ENCODE measurements at regions not wholly inside any gene's neighbourhood (a gene's known extent, or its start where the extent isn't known, plus 50 kb on each side); places are given as distances from the start of the nearest gene placed in this dataset.

- Histone ChIP-seq H3K4me1 (ENCODE audit: insufficient read depth, low read length) (no peaks in the 10 kb centered on the region), H3K23ac (ENCODE audit: insufficient read length, low read depth, low read length) (no peak overlapping the region), H2BK12ac (ENCODE audit: insufficient read length, low read depth, low read length) (no peak overlapping the region), H2AK5ac (ENCODE audit: insufficient read length, low read length) (no peak overlapping the region), H3K27ac (ENCODE audit: insufficient read length, low read depth, low read length) (no peak overlapping the region), H4K5ac (ENCODE audit: insufficient read length, low read depth, low read length) (no peak overlapping the region), H3K9ac (ENCODE audit: extremely low read depth, insufficient read length, low read length) (no peak overlapping the region), H4K91ac (ENCODE audit: insufficient read length, low read depth, low read length) (no peak overlapping the region), H3K9me3 (ENCODE audit: control insufficient read depth, low read depth, low read length) (no peaks in the 10 kb centered on the region), H2BK5ac (ENCODE audit: insufficient read length, low read length) (no peak overlapping the region), H3K18ac (ENCODE audit: insufficient read length, low read depth, low read length) (no peak overlapping the region), H2BK15ac (ENCODE audit: low read depth, low read length) (no peak overlapping the region), H2AFZ (ENCODE audit: low read length) (no peak overlapping the region), H3K14ac (ENCODE audit: insufficient read depth, low read length) (no peak overlapping the region), H3K23me2 (ENCODE audit: insufficient read length, low read depth, low read length, poor library complexity, severe bottlenecking) (no peaks in the 10 kb centered on the region), H2BK120ac (ENCODE audit: low read depth, low read length, poor library complexity, severe bottlenecking) (no peak overlapping the region), H3K4ac (ENCODE audit: low read depth, low read length) (no peak overlapping the region), H3K56ac (ENCODE audit: insufficient read length, low read depth, low read length) (no peak overlapping the region), H3T11ph (ENCODE audit: low read length) (no peak overlapping the region), H4K20me1 (ENCODE audit: control insufficient read depth, insufficient read depth, insufficient read length) (no peaks in the 10 kb centered on the region), H2BK20ac (ENCODE audit: low read depth, low read length, poor library complexity, severe bottlenecking) (no peak overlapping the region), H4K8ac (replicated peaks; ENCODE audit: insufficient read length, low read depth, low read length) (no peak overlapping the region), H3K79me2 (ENCODE audit: insufficient read depth, low read length) (no peaks in the 10 kb centered on the region), H3K27me3 (ENCODE audit: insufficient read depth, low read length) (peaks cover 35% of the 10 kb centered on the region), H3K79me1 (ENCODE audit: insufficient read depth, low read depth, low read length, poor library complexity, severe bottlenecking) (no peaks in the 10 kb centered on the region), H3K4me2 (ENCODE audit: insufficient read depth, insufficient read length, low read length) (no peak overlapping the region)
- peaks cover 0 to under 1% (median 0%) of the 10 kb centered on the region in 3 experiments; a peak in 2 of 7 replicates for H3K36me3 Mint-ChIP-seq (ENCODE audit: insufficient read depth in 1 of 3, low read depth in 3 of 3)
- peaks cover 0 to 6% of the 10 kb centered on the region in 2 experiments; a peak in 2 of 4 replicates for H3K4me1 Mint-ChIP-seq
- no peak for DNase-seq
- no CpG with 5 or more reads among the region's 18 CpGs for WGBS (ENCODE audit: extremely low coverage, insufficient read length, low lambda C conversion rate)
- H3K9me3 Mint-ChIP-seq: peaks cover 4 to 6% of the 10 kb centered on the region in 2 experiments; a peak in 4 of 5 replicates
- peaks cover 91% of the 10 kb centered on the region for H3K27me3 Mint-ChIP-seq (ENCODE audit: low read depth)
- no peak overlapping the region for H3K27ac Mint-ChIP-seq
- no peak overlapping the region for H3K4me3 Mint-ChIP-seq
- TF ChIP-seq CTCF (conservative IDR thresholded peaks at IDR 0.05): no peak
Observed at GRCh38 chr12:132419631-132420246, 70.2 kb upstream of the FBRSL1 start.
